K562 (cell line): ENCODE measurements at regions not wholly inside any gene's neighbourhood (a gene's known extent, or its start where the extent isn't known, plus 50 kb on each side); places are given as distances from the start of the nearest gene placed in this dataset.

ENCODE experiments used
- HNRNPUL1 ChIP-seq: fragments of 200-400 bp; formaldehyde crosslinking; IDR thresholded peaks from 2 replicates; pipeline ENCODE4 v1.6.1; 2017; ENCODE audit warnings: low read length
- HSF4 ChIP-seq: fragments of 250-450 bp; sonication (Bioruptor Pico); IDR thresholded peaks from 2 replicates; pipeline ENCODE4 v2.1.2; 2022; ENCODE audit warnings: mild to moderate bottlenecking, moderate library complexity, borderline replicate concordance
- PHF20 ChIP-seq: fragments of 450-650 bp; IDR thresholded peaks from 2 replicates; pipeline ENCODE4 v1.6.1; 2018; ENCODE audit not compliant: partially characterized antibody
- TF ChIP-seq, protein P1 (sequence below), 2 experiments: fragments of 450-650 bp; IDR thresholded peaks; 2 replicates each; pipeline ENCODE4 v1.6.1; 2016; ENCODE audit warnings: mild to moderate bottlenecking in 2 of 2, borderline replicate concordance in 1 of 2, low read depth in 1 of 2, moderate library complexity in 1 of 2
- TF ChIP-seq, protein P2 (sequence below): fragments of 450-650 bp; IDR thresholded peaks from 2 replicates; pipeline ENCODE4 v1.6.1; 2016; ENCODE audit warnings: borderline replicate concordance
- TF ChIP-seq, protein P3 (sequence below): sonication (generic); formaldehyde crosslinking; IDR thresholded peaks from 2 replicates; pipeline ENCODE4 v1.8.0; 2022; ENCODE audit warnings: mild to moderate bottlenecking, missing genetic modification reagents

DNA sequence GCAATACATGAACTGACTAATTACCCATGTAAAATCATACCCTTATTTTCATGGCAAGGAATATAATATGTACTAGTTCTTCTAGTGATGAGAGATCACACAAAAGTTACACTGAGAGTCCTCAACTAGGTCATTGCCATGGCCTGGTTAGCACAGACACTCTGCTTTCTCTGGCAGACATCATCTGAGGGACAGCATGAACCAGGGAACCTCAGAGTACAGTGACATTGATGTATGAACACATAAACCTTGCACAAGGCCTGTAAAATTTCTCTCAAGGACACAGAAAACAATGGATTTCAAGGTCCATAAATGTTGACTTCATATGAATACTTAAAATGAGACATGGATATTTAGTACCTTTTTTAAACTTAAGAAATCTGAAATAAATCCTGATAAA is 108.8 kb upstream of the MAGI3 start (continued):
- TF ChIP-seq, protein P1, sequence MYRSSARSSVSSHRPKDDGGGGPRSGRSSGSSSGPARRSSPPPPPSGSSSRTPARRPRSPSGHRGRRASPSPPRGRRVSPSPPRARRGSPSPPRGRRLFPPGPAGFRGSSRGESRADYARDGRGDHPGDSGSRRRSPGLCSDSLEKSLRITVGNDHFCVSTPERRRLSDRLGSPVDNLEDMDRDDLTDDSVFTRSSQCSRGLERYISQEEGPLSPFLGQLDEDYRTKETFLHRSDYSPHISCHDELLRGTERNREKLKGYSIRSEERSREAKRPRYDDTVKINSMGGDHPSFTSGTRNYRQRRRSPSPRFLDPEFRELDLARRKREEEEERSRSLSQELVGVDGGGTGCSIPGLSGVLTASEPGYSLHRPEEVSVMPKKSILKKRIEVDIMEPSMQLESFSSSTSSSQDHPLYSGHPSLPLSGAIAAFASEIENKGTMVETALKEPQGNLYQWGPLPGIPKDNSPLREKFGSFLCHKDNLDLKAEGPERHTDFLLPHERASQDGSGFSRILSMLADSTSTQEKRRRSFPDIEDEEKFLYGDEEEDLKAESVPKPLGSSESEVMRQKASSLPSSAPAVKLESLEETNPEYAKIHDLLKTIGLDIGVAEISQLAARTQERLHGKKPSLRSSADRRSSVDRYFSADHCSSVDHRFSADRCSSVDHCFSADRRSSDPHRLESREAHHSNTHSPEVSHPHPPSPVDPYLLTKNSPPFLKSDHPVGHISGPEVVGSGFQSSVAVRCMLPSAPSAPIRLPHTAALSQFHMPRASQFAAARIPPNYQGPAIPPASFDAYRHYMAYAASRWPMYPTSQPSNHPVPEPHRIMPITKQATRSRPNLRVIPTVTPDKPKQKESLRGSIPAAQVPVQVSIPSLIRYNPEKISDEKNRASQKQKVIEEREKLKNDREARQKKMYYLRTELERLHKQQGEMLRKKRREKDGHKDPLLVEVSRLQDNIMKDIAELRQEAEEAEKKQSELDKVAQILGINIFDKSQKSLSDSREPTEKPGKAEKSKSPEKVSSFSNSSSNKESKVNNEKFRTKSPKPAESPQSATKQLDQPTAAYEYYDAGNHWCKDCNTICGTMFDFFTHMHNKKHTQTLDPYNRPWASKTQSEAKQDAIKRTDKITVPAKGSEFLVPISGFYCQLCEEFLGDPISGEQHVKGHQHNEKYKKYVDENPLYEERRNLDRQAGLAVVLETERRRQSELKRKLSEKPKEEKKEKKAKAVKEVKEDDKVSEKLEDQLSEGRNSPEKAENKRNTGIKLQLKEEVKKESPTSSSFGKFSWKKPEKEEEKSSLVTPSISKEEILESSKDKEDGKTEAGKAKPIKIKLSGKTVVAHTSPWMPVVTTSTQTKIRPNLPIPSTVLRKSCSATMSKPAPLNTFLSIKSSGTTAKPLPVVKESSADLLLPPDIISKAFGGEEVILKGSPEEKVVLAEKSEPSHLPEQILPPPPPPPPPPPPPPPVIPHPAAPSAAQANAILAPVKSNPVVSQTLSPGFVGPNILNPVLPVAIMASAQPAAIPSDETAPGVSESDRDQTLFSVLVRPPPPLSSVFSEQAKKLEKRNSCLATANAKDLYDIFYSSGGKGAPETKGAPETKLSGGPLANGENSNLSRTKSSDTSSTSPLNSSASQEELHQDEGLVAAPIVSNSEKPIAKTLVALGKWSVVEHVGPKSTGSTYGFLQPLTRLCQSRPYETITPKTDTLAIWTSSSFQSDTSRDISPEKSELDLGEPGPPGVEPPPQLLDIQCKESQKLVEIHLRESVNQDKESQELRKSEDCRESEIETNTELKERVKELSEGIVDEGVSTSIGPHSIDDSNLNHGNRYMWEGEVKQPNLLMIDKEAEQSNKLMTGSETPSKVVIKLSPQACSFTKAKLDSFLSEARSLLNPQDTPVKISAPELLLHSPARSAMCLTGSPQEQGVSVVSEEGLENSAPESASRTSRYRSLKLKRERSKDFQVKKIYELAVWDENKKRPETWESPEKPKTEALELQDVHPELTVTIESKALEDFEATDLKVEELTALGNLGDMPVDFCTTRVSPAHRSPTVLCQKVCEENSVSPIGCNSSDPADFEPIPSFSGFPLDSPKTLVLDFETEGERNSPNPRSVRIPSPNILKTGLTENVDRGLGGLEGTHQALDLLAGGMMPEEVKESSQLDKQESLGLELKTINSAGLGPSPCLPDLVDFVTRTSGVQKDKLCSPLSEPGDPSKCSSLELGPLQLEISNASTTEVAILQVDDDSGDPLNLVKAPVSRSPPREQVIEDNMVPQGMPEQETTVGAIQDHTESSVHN (IDR thresholded peaks at IDR 0.05; ENCODE audit: borderline replicate concordance in 1 of 2, low read depth in 1 of 2): no peak
- TF ChIP-seq HNRNPUL1: no peak
- no peak for TF ChIP-seq HSF4 (CRISPR knock-in tag)
- no peak for TF ChIP-seq PHF20
- TF ChIP-seq, protein P2, sequence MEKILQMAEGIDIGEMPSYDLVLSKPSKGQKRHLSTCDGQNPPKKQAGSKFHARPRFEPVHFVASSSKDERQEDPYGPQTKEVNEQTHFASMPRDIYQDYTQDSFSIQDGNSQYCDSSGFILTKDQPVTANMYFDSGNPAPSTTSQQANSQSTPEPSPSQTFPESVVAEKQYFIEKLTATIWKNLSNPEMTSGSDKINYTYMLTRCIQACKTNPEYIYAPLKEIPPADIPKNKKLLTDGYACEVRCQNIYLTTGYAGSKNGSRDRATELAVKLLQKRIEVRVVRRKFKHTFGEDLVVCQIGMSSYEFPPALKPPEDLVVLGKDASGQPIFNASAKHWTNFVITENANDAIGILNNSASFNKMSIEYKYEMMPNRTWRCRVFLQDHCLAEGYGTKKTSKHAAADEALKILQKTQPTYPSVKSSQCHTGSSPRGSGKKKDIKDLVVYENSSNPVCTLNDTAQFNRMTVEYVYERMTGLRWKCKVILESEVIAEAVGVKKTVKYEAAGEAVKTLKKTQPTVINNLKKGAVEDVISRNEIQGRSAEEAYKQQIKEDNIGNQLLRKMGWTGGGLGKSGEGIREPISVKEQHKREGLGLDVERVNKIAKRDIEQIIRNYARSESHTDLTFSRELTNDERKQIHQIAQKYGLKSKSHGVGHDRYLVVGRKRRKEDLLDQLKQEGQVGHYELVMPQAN: no peak
- TF ChIP-seq, protein P3, sequence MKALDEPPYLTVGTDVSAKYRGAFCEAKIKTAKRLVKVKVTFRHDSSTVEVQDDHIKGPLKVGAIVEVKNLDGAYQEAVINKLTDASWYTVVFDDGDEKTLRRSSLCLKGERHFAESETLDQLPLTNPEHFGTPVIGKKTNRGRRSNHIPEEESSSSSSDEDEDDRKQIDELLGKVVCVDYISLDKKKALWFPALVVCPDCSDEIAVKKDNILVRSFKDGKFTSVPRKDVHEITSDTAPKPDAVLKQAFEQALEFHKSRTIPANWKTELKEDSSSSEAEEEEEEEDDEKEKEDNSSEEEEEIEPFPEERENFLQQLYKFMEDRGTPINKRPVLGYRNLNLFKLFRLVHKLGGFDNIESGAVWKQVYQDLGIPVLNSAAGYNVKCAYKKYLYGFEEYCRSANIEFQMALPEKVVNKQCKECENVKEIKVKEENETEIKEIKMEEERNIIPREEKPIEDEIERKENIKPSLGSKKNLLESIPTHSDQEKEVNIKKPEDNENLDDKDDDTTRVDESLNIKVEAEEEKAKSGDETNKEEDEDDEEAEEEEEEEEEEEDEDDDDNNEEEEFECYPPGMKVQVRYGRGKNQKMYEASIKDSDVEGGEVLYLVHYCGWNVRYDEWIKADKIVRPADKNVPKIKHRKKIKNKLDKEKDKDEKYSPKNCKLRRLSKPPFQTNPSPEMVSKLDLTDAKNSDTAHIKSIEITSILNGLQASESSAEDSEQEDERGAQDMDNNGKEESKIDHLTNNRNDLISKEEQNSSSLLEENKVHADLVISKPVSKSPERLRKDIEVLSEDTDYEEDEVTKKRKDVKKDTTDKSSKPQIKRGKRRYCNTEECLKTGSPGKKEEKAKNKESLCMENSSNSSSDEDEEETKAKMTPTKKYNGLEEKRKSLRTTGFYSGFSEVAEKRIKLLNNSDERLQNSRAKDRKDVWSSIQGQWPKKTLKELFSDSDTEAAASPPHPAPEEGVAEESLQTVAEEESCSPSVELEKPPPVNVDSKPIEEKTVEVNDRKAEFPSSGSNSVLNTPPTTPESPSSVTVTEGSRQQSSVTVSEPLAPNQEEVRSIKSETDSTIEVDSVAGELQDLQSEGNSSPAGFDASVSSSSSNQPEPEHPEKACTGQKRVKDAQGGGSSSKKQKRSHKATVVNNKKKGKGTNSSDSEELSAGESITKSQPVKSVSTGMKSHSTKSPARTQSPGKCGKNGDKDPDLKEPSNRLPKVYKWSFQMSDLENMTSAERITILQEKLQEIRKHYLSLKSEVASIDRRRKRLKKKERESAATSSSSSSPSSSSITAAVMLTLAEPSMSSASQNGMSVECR (CRISPR knock-in tag): no peak
